Endothelial cell of umbilical vein (primary cell): ENCODE measurements at regions not wholly inside any gene's neighbourhood (a gene's known extent, or its start where the extent isn't known, plus 50 kb on each side); places are given as distances from the start of the nearest gene placed in this dataset.

Experiments used
- BruUV-seq: library from RNA; stranded (reverse); fragments of 400-500 nt; replicated peaks from 2 replicates; lab custom pipeline; 2021; lab: Mats Ljungman, UMichigan
- CTCF ChIA-PET: fragments of 300-600, 350-600 bp; sonication (Branson Sonifier 250); formaldehyde crosslinking; loops from one replicate; lab custom pipeline; 2021; ENCODE audit warnings: antibody characterized with exemption, inconsistent platforms; lab: Charles Lee
- POLR2A ChIA-PET: fragments of 300-600, 350-600 bp; sonication (Branson Sonifier 250); formaldehyde crosslinking; loops from one replicate; lab custom pipeline; 2021; ENCODE audit warnings: antibody characterized with exemption, inconsistent platforms; lab: Charles Lee
- DNase-seq: peaks from one replicate; pipeline ENCODE4 v3.0.0-alpha.2; 2011; ENCODE audit warnings: low read depth, low spot score
- FAIRE-seq: peaks from 2 replicates; lab custom pipeline; 2011; peaks lifted over from hg19 to GRCh38; lab: Jason Lieb, UNC
- H2AFZ ChIP-seq: 2 replicates; pipeline ENCODE4 v1.6.0; 2012; ENCODE audit warnings: low read depth, low read length, control low read depth, inconsistent platforms
- H3K27ac ChIP-seq: 2 replicates; pipeline ENCODE4 v1.5.1; 2011; ENCODE audit warnings: low read depth, mild to moderate bottlenecking, control low read depth, low read length, moderate library complexity; ENCODE audit not compliant: insufficient read depth
- H3K27me3 ChIP-seq, 2 experiments: 2 replicates each; pipeline versions ENCODE4 v1.6.0 to v1.6.1; 2011; ENCODE audit warnings: low read length in 2 of 2, mixed read lengths in 1 of 2; ENCODE audit not compliant: control insufficient read depth in 2 of 2, insufficient read depth in 2 of 2
- H3K36me3 ChIP-seq, 2 experiments: 2 replicates in 1 of 2; 3 replicates in 1 of 2; pipeline ENCODE4 v1.5.1; 2011; ENCODE audit warnings: low read length in 2 of 2, mild to moderate bottlenecking in 1 of 2, moderate library complexity in 1 of 2; ENCODE audit not compliant: control insufficient read depth in 2 of 2, insufficient read depth in 2 of 2; ENCODE audit errors: extremely low read depth in 1 of 2
- H3K4me1 ChIP-seq: 3 replicates; pipeline ENCODE4 v1.5.1; 2011; ENCODE audit warnings: mild to moderate bottlenecking, low read length; ENCODE audit not compliant: control insufficient read depth, insufficient read depth; ENCODE audit errors: extremely low read depth
- H3K4me2 ChIP-seq: 2 replicates; pipeline ENCODE4 v1.6.1; 2011; ENCODE audit warnings: low read length, control low read depth, mixed read lengths; ENCODE audit not compliant: insufficient read depth
- H3K4me3 ChIP-seq, 3 experiments: fragments of 200-600 bp in 1 of 3; sonication (generic), shearing (Covaris generic) in 1 of 3; replicated peaks in 1 of 3; 2 replicates each; pipeline ENCODE4 v1.5.1; 2011 to 2016; ENCODE audit warnings: control low read depth in 3 of 3, low read length in 3 of 3, mild to moderate bottlenecking in 2 of 3, inconsistent platforms in 1 of 3, low read depth in 1 of 3, moderate library complexity in 1 of 3; ENCODE audit not compliant: insufficient read depth in 1 of 3
- H3K79me2 ChIP-seq: 2 replicates; pipeline ENCODE4 v1.6.0; 2012; ENCODE audit warnings: low read length, inconsistent platforms; ENCODE audit not compliant: control insufficient read depth, insufficient read depth
- H3K9ac ChIP-seq: replicated peaks from 2 replicates; pipeline ENCODE3; 2011; ENCODE audit warnings: low read length, control low read depth; ENCODE audit not compliant: insufficient read depth; ENCODE audit errors: extremely low read depth
- H3K9me1 ChIP-seq: replicated peaks from 3 replicates; pipeline ENCODE4 v1.6.0; 2011; ENCODE audit warnings: mild to moderate bottlenecking, low read length; ENCODE audit not compliant: control insufficient read depth, insufficient read depth; ENCODE audit errors: extremely low read depth
- H3K9me3 ChIP-seq: replicated peaks from 2 replicates; pipeline ENCODE4 v1.5.1; 2012; ENCODE audit warnings: low read length, inconsistent platforms; ENCODE audit not compliant: control insufficient read depth, insufficient read depth
- H4K20me1 ChIP-seq: replicated peaks from 2 replicates; pipeline ENCODE3; 2011; ENCODE audit warnings: mild to moderate bottlenecking, low read length; ENCODE audit not compliant: control insufficient read depth, insufficient read depth; ENCODE audit errors: extremely low read depth
- CTCF ChIP-seq, 2 donors: IDR thresholded peaks; 1 replicate in 1 of 2; 2 replicates in 1 of 2; pipeline ENCODE4 v1.5.1; 2011; ENCODE audit warnings: low read length in 2 of 2, mild to moderate bottlenecking in 2 of 2, moderate library complexity in 2 of 2, control low read depth in 1 of 2, inconsistent platforms in 1 of 2, low read depth in 1 of 2; ENCODE audit not compliant: insufficient read depth in 1 of 2; ENCODE audit errors: extremely low read depth in 1 of 2
- EZH2 ChIP-seq: IDR thresholded peaks from 2 replicates; pipeline ENCODE4 v1.6.1; 2012; ENCODE audit warnings: borderline replicate concordance, low read depth, mild to moderate bottlenecking, moderate library complexity, low read length, inconsistent platforms; ENCODE audit not compliant: severe bottlenecking
- FOS ChIP-seq: IDR thresholded peaks from 2 replicates; pipeline ENCODE4 v1.6.1; 2011; ENCODE audit warnings: mild to moderate bottlenecking, low read length, moderate library complexity, borderline replicate concordance; ENCODE audit not compliant: insufficient read depth
- GATA2 ChIP-seq: IDR thresholded peaks from 2 replicates; pipeline ENCODE4 v1.7.0; 2011; ENCODE audit warnings: low read depth, mild to moderate bottlenecking, moderate library complexity, mixed read lengths, low read length; ENCODE audit not compliant: insufficient read length, insufficient read depth
- MAX ChIP-seq: IDR thresholded peaks from 2 replicates; pipeline ENCODE4 v1.6.1; 2011; ENCODE audit not compliant: insufficient read depth, insufficient read length
- MYC ChIP-seq: IDR thresholded peaks from one replicate; pipeline ENCODE4 v1.6.1; 2011; ENCODE audit warnings: mild to moderate bottlenecking, low read depth, low read length
- POLR2A ChIP-seq: IDR thresholded peaks from 2 replicates; pipeline ENCODE4 v1.6.1; 2012; ENCODE audit warnings: low read depth, mild to moderate bottlenecking, control low read depth, low read length
- dilution Hi-C: fragments of 300-500 bp; cut with MboI; formaldehyde crosslinking; loops from one replicate; pipeline ENCODE4 v1.15.0; 2019; ENCODE audit warnings: low sequenced_read_pairs; ENCODE audit not compliant: extremely low pct_ligation_motif_present
- intact Hi-C: fragments of 100-400 bp; cut with micrococcal nuclease; formaldehyde crosslinking; loops from one replicate; pipeline ENCODE4 v1.10.0; 2022

- TF ChIP-seq FOS (no peak), GATA2 (no peak), EZH2 (no peak), POLR2A (no peak), CTCF (IDR thresholded peaks at IDR 0.05; ENCODE audit: extremely low read depth in 1 of 2, insufficient read depth in 1 of 2, low read depth in 1 of 2, low read length in 2 of 2) (no peak), MAX (no peak)
- H4K20me1 ChIP-seq = no peaks in the 10 kb centered on the region
- DNase-seq = no peak
- peaks cover 5% of the 10 kb centered on the region for H3K9me3 ChIP-seq
- H2AFZ ChIP-seq = no peak overlapping the region
- ChIA-PET POLR2A (no interaction called here), CTCF (no interaction called here)
- intact Hi-C loops = no loop called here
- H3K36me3 ChIP-seq = no peaks in the 10 kb centered on the region
- dilution Hi-C loops = no loop called here
- H3K9me1 ChIP-seq = no peaks in the 10 kb centered on the region
- H3K9ac ChIP-seq = no peak overlapping the region
- no peak overlapping the region for H3K27ac ChIP-seq
- BruUV-seq = no TSS peak
- FAIRE-seq = no peak
- H3K4me3 ChIP-seq = no peak overlapping the region
- H3K79me2 ChIP-seq = no peaks in the 10 kb centered on the region
- H3K27me3 ChIP-seq = no peaks in the 10 kb centered on the region
- no peaks in the 10 kb centered on the region for H3K4me1 ChIP-seq
- H3K4me2 ChIP-seq = no peak overlapping the region
These were observed 198.5 kb upstream of the SMIM21 start for GRCh38 chr18:75625966-75626365.

GRCh38 chr18:75624869-75625268 is 197.4 kb upstream of the SMIM21 start:
- Histone ChIP-seq H4K20me1 (no peaks in the 10 kb centered on the region), H3K4me1 (no peaks in the 10 kb centered on the region), H3K9me1 (no peaks in the 10 kb centered on the region), H3K9ac (no peak overlapping the region), H3K27ac (no peak overlapping the region), H3K4me2 (no peak overlapping the region), H3K27me3 (no peaks in the 10 kb centered on the region), H3K79me2 (no peaks in the 10 kb centered on the region), H2AFZ (no peak overlapping the region), H3K36me3 (no peaks in the 10 kb centered on the region), H3K9me3 (peaks cover 8% of the 10 kb centered on the region), H3K4me3 (no peak overlapping the region)
- no TSS peak for BruUV-seq
- FAIRE-seq = no peak
- no peak for DNase-seq
- TF ChIP-seq MYC = no peak
- POLR2A ChIA-PET = no interaction called here
- intact Hi-C loops = no loop called here
- dilution Hi-C loops = no loop called here
- CTCF ChIA-PET = no interaction called here
